ENCODE measurements at regions not wholly inside any gene's neighbourhood (a gene's known extent, or its start where the extent isn't known, plus 50 kb on each side); places are given as distances from the start of the nearest gene placed in this dataset.

DNA sequence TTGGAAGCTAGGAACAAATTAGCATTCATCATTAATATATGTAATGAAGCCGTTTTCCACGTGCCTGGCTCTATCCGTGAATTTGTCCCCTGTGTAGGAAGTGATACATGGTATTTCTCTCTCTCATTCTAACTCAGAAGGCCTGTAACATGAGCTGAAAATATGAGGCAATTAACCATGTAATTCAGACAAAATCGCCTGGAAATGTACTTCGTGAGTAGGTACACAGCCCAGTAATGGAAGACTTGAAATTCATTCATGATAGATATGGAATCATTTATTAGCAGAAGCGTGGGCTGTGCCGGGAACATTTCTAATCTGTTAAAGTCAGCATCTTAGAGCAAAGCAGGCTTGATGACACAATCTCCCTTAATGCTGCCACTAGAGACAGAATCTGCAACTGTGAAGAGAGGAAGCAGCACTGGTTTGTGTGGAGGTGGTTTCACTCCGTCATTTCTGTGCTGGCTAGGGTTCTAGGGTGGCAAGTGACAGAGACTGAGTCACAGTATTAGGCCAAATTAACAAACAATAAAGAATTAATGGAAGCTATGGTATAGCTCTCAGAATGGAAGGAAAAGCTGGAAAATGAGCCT lies 225.0 kb upstream of the PROK2 start:
- Histone ChIP-seq H3K4me1 (ENCODE audit: control insufficient read depth, insufficient read depth, low read length) (no peaks in the 10 kb centered on the region), H3K27ac (ENCODE audit: low read depth, low read length) (no peak overlapping the region), H3K4me3 (ENCODE audit: low read depth, low read length) (no peak overlapping the region), H3K9ac (ENCODE audit: low read depth, low read length) (no peak overlapping the region), H3K27me3 (ENCODE audit: control insufficient read depth, insufficient read depth, low read length) (no peaks in the 10 kb centered on the region), H3K36me3 (ENCODE audit: control insufficient read depth, insufficient read depth, low read length) (no peaks in the 10 kb centered on the region), H3K9me3 (ENCODE audit: control insufficient read depth, insufficient read depth, low read length) (peaks cover 7% of the 10 kb centered on the region)

DNA sequence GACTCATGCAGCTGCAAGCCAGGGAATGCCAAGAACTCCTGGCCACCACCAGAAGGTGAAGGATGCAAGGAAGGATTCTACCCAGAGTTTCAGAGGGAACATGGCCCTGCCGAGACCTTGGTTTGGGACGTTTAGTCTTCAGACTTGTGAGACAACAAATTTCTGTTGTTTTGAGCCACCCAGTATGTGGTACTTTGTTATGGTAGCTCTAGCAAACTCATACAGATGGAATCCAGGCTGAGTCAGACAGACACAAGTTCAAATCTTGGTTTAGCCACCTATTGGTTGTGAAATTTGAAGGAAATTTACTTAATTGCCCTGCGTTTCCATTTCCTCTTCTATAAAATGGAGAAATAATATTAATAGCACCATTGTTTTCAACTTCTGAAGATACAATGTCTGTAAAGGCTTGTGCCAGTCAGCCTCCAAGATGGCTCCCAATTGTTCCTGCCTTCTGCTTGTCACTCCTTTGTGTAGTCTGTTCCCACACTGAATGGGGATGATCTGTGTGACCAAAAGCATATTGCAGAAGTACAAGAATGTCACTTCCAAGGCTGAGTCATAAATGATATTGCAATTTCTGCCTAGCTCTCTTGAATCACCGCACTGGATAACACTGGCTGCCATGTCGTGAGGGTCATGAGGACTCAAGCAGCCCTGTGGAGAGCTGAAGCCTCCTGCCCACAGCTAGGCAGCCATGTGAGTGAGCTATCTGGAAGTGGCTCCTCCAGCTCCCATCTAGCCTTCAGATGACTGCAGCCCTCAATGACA lies 223.5 kb upstream of the PROK2 start:
- H3K27ac ChIP-seq (ENCODE audit: low read depth, low read length) = no peak overlapping the region
- H3K9me3 ChIP-seq (ENCODE audit: control insufficient read depth, insufficient read depth, low read length) = peaks cover 7% of the 10 kb centered on the region
- no peak overlapping the region for H3K9ac ChIP-seq (ENCODE audit: low read depth, low read length)
- no peaks in the 10 kb centered on the region for H3K27me3 ChIP-seq (ENCODE audit: control insufficient read depth, insufficient read depth, low read length)
- no peaks in the 10 kb centered on the region for H3K36me3 ChIP-seq (ENCODE audit: control insufficient read depth, insufficient read depth, low read length)
- H3K4me3 ChIP-seq (ENCODE audit: low read depth, low read length) = no peak overlapping the region
- peaks cover 10% of the 10 kb centered on the region for H3K4me1 ChIP-seq (ENCODE audit: control insufficient read depth, insufficient read depth, low read length)

DNA sequence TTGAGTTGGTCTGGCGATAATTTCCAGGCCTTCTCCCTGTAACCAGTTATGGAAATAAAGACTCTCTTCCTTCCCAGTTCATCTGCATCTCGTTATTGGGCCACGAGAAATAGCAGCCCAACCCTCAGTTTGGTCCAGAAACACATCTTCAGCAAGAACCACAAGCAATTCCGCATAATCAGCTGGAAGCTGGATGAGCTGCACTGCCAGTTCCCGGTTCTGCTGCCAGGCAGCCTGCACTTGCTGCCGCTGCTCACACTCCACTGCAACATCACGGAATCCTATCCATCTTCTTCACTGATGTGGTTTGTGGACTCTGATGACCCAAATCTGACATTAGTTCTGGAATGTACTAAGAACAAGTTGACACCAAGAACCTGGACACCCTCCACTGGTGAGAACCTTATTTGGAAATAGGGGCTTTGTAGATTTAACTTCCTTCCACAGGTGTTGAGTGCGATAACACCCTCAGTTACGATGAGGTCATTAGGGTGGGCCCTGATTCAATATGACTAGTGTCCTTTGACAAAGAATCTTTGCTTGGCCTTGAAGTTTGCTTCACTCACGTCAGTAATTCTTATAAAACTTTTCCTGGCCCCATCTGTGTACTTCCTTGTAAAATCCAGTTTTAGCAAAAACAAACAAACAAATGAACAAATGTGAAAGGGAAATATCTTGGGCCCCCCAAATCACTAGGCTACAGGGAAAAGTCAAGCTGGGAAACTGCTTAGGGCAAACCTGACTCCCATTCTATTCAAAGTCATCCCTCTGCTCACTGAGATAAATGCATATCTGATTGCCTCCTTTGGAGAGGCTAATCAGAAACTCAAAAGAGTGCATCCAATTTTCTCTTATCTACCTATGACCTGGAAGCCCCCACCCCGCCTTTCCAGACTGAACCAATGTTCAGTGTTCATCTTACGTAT lies 221.9 kb upstream of the PROK2 start:
- H3K4me3 ChIP-seq (ENCODE audit: low read depth, low read length) = no peak overlapping the region
- H3K27me3 ChIP-seq (ENCODE audit: control insufficient read depth, insufficient read depth, low read length) = no peaks in the 10 kb centered on the region

DNA sequence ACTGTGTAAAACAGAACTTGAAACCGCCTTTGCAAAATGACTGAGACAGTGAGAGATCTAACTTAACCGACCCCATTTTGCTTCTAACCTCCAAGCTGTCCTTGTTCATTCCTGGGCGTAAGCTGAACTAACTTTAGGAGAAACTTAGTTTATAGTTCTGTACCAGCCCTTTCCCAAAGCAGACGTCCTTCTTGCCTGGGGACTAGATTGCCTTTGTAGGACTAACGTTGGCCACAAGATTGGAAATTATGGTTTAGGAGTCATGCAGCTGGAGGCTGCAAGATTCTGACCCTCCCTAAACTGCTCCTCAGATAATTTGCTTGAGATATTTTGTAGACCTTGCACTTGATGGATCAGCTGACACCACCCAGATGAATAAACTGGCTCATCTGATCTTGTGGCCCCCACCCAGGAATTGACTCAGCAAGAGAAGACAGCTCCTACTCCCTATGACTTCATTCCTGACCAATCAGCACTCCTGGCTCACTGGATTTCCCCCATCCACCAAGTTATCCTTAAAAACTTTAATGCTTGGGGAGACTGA lies 219.9 kb upstream of the PROK2 start:
- no peak overlapping the region for H3K27ac ChIP-seq (ENCODE audit: low read depth, low read length)
- H3K9ac ChIP-seq (ENCODE audit: low read depth, low read length) = no peak overlapping the region
- H3K36me3 ChIP-seq (ENCODE audit: control insufficient read depth, insufficient read depth, low read length) = no peaks in the 10 kb centered on the region
- H3K27me3 ChIP-seq (ENCODE audit: control insufficient read depth, insufficient read depth, low read length) = no peaks in the 10 kb centered on the region
- peaks cover 25% of the 10 kb centered on the region for H3K4me1 ChIP-seq (ENCODE audit: control insufficient read depth, insufficient read depth, low read length)
- peaks cover 7% of the 10 kb centered on the region for H3K9me3 ChIP-seq (ENCODE audit: control insufficient read depth, insufficient read depth, low read length)
- H3K4me3 ChIP-seq (ENCODE audit: low read depth, low read length) = no peak overlapping the region

More for the DNA sequence above, 221.9 kb upstream of the PROK2 start:
- H3K9ac ChIP-seq (ENCODE audit: low read depth, low read length) = no peak overlapping the region
- no peaks in the 10 kb centered on the region for H3K36me3 ChIP-seq (ENCODE audit: control insufficient read depth, insufficient read depth, low read length)
- no peak overlapping the region for H3K27ac ChIP-seq (ENCODE audit: low read depth, low read length)
- H3K4me1 ChIP-seq (ENCODE audit: control insufficient read depth, insufficient read depth, low read length) = peaks cover 25% of the 10 kb centered on the region
- H3K9me3 ChIP-seq (ENCODE audit: control insufficient read depth, insufficient read depth, low read length) = peaks cover 7% of the 10 kb centered on the region

DNA sequence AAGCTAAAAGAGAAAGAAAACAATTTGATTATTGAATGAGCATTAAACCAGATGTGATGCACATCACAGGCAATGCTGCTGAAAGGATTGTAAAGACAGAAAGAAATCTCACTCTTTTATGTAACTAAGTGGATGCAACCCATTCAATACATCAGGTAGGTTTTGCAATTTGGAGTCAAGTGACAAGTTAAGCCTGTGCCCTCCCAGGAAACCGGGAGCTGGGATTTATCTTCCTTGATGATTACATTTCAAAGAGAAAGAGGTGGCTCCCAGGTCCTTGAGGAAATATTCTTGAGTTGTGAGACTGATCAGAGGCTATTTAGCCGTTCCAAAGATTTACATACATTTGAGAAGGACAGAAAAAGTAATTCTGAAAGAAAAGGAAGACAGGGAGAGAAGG lies 219.0 kb upstream of the PROK2 start:
- Histone ChIP-seq H3K36me3 (ENCODE audit: control insufficient read depth, insufficient read depth, low read length) (no peaks in the 10 kb centered on the region), H3K9ac (ENCODE audit: low read depth, low read length) (no peak overlapping the region), H3K27ac (ENCODE audit: low read depth, low read length) (no peak overlapping the region), H3K4me3 (ENCODE audit: low read depth, low read length) (no peak overlapping the region), H3K9me3 (ENCODE audit: control insufficient read depth, insufficient read depth, low read length) (peaks cover 7% of the 10 kb centered on the region), H3K4me1 (ENCODE audit: control insufficient read depth, insufficient read depth, low read length) (peaks cover 25% of the 10 kb centered on the region), H3K27me3 (ENCODE audit: control insufficient read depth, insufficient read depth, low read length) (no peaks in the 10 kb centered on the region)

DNA sequence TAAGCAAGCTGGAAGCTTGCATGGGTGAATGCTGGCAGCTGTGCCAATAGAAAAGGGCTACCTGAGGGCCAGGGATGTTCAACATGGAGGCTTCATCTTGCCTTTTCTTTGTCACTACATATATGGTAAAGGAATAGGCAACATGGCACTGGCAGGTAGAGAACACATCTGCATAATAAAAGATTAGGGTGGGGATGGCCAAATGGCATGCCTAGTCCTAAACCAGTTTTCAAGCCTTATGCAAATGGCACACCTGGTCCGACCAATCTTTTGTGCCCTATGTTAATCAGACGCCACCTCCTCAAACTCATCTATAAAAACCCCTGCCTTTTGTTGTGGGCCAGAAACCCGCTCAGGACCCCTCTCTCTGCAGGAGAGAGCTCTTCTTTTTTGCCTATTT lies 216.8 kb upstream of the PROK2 start:
- H3K4me3 ChIP-seq (ENCODE audit: low read depth, low read length) = no peak overlapping the region
- H3K36me3 ChIP-seq (ENCODE audit: control insufficient read depth, insufficient read depth, low read length) = no peaks in the 10 kb centered on the region
- no peak overlapping the region for H3K27ac ChIP-seq (ENCODE audit: low read depth, low read length)
- H3K27me3 ChIP-seq (ENCODE audit: control insufficient read depth, insufficient read depth, low read length) = no peaks in the 10 kb centered on the region
- H3K9ac ChIP-seq (ENCODE audit: low read depth, low read length) = no peak overlapping the region
- peaks cover 3% of the 10 kb centered on the region for H3K9me3 ChIP-seq (ENCODE audit: control insufficient read depth, insufficient read depth, low read length)
- H3K4me1 ChIP-seq (ENCODE audit: control insufficient read depth, insufficient read depth, low read length) = peaks cover 25% of the 10 kb centered on the region

DNA sequence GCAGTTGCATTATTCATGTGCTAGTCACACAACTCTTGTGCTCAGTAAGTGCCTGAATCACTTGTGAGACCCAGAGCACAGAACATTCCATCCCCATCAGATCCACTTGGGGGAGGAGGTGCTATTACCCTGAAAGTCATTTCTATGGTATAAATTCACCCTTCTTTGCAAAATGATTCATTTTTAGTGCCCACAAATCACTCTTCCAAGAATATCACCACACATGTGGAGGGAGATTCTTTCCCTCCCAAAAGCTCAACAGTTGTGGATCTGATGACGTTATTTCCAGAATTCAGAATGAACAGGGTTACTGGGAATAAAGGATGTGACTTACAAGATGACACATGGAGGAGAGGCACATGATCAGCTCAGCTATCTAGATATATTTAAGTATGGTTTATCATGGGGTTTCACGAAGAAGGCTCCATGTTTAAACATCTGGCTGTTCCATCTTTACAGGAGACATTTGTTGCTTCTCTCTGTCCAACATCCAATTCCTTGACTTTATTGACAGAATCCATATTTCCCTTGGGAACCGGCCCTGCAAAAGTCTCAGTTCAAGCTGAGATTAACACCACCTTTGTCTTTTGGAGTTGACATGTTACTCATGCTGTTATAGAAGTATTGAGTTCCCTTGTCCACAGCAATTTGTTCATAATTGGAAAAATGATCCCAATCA lies 214.2 kb upstream of the PROK2 start:
- Histone ChIP-seq H3K4me1 (ENCODE audit: control insufficient read depth, insufficient read depth, low read length) (peaks cover 21% of the 10 kb centered on the region), H3K4me3 (ENCODE audit: low read depth, low read length) (no peak overlapping the region), H3K36me3 (ENCODE audit: control insufficient read depth, insufficient read depth, low read length) (no peaks in the 10 kb centered on the region), H3K27ac (ENCODE audit: low read depth, low read length) (no peak overlapping the region), H3K9ac (ENCODE audit: low read depth, low read length) (no peak overlapping the region), H3K27me3 (ENCODE audit: control insufficient read depth, insufficient read depth, low read length) (no peaks in the 10 kb centered on the region), H3K9me3 (ENCODE audit: control insufficient read depth, insufficient read depth, low read length) (no peaks in the 10 kb centered on the region)

DNA sequence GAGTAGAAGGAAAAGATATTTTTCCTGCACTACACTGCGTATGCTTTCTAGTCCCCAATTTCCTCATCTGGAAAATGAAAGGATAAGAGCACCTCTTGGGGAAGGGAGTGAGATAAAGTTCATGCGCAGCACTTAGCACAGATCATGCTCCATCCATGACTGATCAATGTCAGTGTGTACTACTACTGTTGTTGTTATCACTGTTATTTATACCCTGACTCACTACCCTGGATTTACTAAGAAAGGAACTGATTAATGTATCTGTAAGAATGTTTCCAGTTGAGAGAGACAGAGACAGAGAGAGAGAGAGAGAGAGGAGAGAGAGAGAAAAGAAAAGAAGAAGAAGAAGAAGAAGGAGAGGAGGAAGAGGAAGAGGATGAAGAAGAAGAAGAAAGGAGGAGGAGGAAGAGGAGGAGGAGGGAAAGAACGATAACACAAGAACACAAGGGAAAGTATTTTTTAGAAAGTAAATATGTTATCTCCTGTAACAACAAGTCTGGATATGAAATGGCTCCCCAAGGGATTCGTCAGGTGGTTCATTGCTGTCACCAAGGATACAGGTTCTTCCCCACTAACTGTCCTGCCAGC lies 212.2 kb upstream of the PROK2 start:
- H3K27ac ChIP-seq (ENCODE audit: low read depth, low read length) = no peak overlapping the region
- H3K9ac ChIP-seq (ENCODE audit: low read depth, low read length) = no peak overlapping the region
- peaks cover 3% of the 10 kb centered on the region; the same call in 1 of the 2 replicates for H3K4me1 ChIP-seq (ENCODE audit: control insufficient read depth, insufficient read depth, low read length)
- no peak overlapping the region for H3K4me3 ChIP-seq (ENCODE audit: low read depth, low read length)
- no peaks in the 10 kb centered on the region for H3K36me3 ChIP-seq (ENCODE audit: control insufficient read depth, insufficient read depth, low read length)
- no peaks in the 10 kb centered on the region for H3K27me3 ChIP-seq (ENCODE audit: control insufficient read depth, insufficient read depth, low read length)
- no peaks in the 10 kb centered on the region for H3K9me3 ChIP-seq (ENCODE audit: control insufficient read depth, insufficient read depth, low read length)

DNA sequence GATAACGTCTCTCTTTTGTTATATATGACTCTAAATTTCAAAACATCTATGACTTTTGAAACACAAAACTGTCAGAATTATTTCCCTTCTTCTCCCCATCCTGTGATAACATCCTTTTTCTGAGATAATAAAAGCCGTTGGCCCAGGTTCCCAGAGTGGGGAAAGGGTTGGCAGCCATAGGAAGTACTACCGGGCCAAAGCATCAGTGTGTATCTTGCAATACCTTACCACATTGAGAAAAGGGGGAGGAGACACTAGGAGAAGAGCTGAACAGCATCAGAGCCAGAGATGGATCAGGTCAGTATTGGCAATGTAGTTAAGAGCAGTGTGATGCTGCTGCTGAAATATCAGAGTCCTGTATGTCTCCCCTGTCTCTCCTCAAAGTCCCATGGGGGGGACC lies 210.0 kb upstream of the PROK2 start:
- no peak overlapping the region for H3K4me3 ChIP-seq (ENCODE audit: low read depth, low read length)
- no peaks in the 10 kb centered on the region for H3K27me3 ChIP-seq (ENCODE audit: control insufficient read depth, insufficient read depth, low read length)
- H3K9me3 ChIP-seq (ENCODE audit: control insufficient read depth, insufficient read depth, low read length) = no peaks in the 10 kb centered on the region
- H3K36me3 ChIP-seq (ENCODE audit: control insufficient read depth, insufficient read depth, low read length) = no peaks in the 10 kb centered on the region
- H3K4me1 ChIP-seq (ENCODE audit: control insufficient read depth, insufficient read depth, low read length) = no peaks in the 10 kb centered on the region
- H3K27ac ChIP-seq (ENCODE audit: low read depth, low read length) = no peak overlapping the region
- no peak overlapping the region for H3K9ac ChIP-seq (ENCODE audit: low read depth, low read length)

DNA sequence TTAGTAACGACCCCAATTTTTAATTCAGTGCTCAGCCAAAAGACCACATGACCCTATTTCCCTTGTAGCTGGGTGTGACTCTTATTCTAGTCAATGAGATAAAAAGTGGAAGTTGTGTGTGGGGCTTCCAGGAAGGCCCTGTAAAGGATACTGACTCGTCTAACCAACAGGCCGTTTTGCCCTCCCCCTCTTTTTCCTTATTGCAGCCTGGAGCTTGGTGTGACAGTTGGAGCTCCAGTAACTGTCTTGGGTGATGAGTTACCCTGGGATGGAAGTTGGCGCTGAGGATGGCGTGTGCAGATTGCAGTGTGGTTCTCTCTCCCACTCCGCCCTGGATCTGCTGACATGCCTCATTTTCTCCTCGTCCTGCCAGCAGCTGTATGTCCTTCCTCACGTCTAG lies 209.3 kb upstream of the PROK2 start:
- Histone ChIP-seq H3K4me3 (ENCODE audit: low read depth, low read length) (no peak overlapping the region), H3K9ac (ENCODE audit: low read depth, low read length) (no peak overlapping the region), H3K9me3 (ENCODE audit: control insufficient read depth, insufficient read depth, low read length) (no peaks in the 10 kb centered on the region), H3K27ac (ENCODE audit: low read depth, low read length) (no peak overlapping the region), H3K36me3 (ENCODE audit: control insufficient read depth, insufficient read depth, low read length) (no peaks in the 10 kb centered on the region), H3K4me1 (ENCODE audit: control insufficient read depth, insufficient read depth, low read length) (no peaks in the 10 kb centered on the region), H3K27me3 (ENCODE audit: control insufficient read depth, insufficient read depth, low read length) (no peaks in the 10 kb centered on the region)

Data from HUES48 (cell line).